CD4-positive, alpha-beta T cell treated with Interferon alpha-2 for 1 hour (primary cell): ENCODE measurements at regions not wholly inside any gene's neighbourhood (a gene's known extent, or its start where the extent isn't known, plus 50 kb on each side); places are given as distances from the start of the nearest gene placed in this dataset.
"Not testable (repeated sequence)": the region's sequence is repeated elsewhere in the genome, so short reads cannot be mapped to it uniquely, and the experiment has no call there.

ENCODE experiments used
- DNase-seq, 2 donors: peaks; one replicate each; pipeline ENCODE4 v3.0.0-alpha.2; 2020 to 2022

GRCh38 chr6:19714434-19715166, 122.6 kb upstream of the ID4 start:
- no peak for DNase-seq

GRCh38 chr6:19715167-19715551, 122.0 kb upstream of the ID4 start:
- no peak for DNase-seq

- DNase-seq: no peak
These were observed 117.5 kb upstream of the ID4 start for GRCh38 chr6:19719691-19720128.

- no peak for DNase-seq
These were observed 115.3 kb upstream of the ID4 start for GRCh38 chr6:19721766-19722377.

GRCh38 chr6:19722999-19723398, 114.2 kb upstream of the ID4 start:
- no peak for DNase-seq

- no peak for DNase-seq
These were observed 113.6 kb upstream of the ID4 start for GRCh38 chr6:19723545-19723944.

- DNase-seq: not testable (repeated sequence)
These were observed 111.7 kb upstream of the ID4 start for GRCh38 chr6:19725436-19725835.

GRCh38 chr6:19731282-19731681, 105.9 kb upstream of the ID4 start:
- no peak for DNase-seq

- no peak for DNase-seq
These were observed 103.1 kb upstream of the ID4 start for GRCh38 chr6:19734061-19734460.

- DNase-seq: no peak
These were observed 102.7 kb upstream of the ID4 start for GRCh38 chr6:19734519-19734918.

- no peak for DNase-seq
These were observed 101.1 kb upstream of the ID4 start for GRCh38 chr6:19736066-19736465.

GRCh38 chr6:19738010-19738409, 99.2 kb upstream of the ID4 start:
- DNase-seq: no peak

- no peak for DNase-seq
These were observed 87.4 kb upstream of the ID4 start for GRCh38 chr6:19749722-19750121.

- DNase-seq: no peak
These were observed 84.4 kb upstream of the ID4 start for GRCh38 chr6:19752746-19753145.

- DNase-seq: no peak
These were observed 83.3 kb upstream of the ID4 start for GRCh38 chr6:19753826-19754225.

GRCh38 chr6:19754686-19755085, 82.5 kb upstream of the ID4 start:
- DNase-seq: no peak

GRCh38 chr6:19755181-19755580, 82.0 kb upstream of the ID4 start:
- no peak for DNase-seq

GRCh38 chr6:19757036-19757435, 80.1 kb upstream of the ID4 start:
- DNase-seq: no peak

- DNase-seq: no peak
These were observed 77.9 kb upstream of the ID4 start for GRCh38 chr6:19759117-19759880.

- DNase-seq: no peak
These were observed 76.0 kb upstream of the ID4 start for GRCh38 chr6:19761121-19761520.

- no peak for DNase-seq
These were observed 65.3 kb upstream of the ID4 start for GRCh38 chr6:19771753-19772336.

GRCh38 chr6:19772891-19773290, 64.3 kb upstream of the ID4 start:
- no peak for DNase-seq

GRCh38 chr6:19781269-19781668, 55.9 kb upstream of the ID4 start:
- DNase-seq: no peak

GRCh38 chr6:19782588-19782987, 54.6 kb upstream of the ID4 start:
- DNase-seq: no peak
